H9 (cell line): ENCODE measurements at regions not wholly inside any gene's neighbourhood (a gene's known extent, or its start where the extent isn't known, plus 50 kb on each side); places are given as distances from the start of the nearest gene placed in this dataset.
"Not testable (repeated sequence)": the region's sequence is repeated elsewhere in the genome, so short reads cannot be mapped to it uniquely, and the experiment has no call there.

Experiments
- DNase-seq: peaks from one replicate; pipeline ENCODE4 v3.0.0-alpha.2; 2017
- H2AFZ ChIP-seq: one replicate; pipeline ENCODE4 v1.6.1; 2013; ENCODE audit warnings: mild to moderate bottlenecking, low read length, control low read depth, moderate library complexity
- H2AK5ac ChIP-seq: 2 replicates; pipeline ENCODE4 v1.6.1; 2013; ENCODE audit warnings: low read length, control low read depth, mixed read lengths; ENCODE audit not compliant: insufficient read length
- H2BK120ac ChIP-seq: one replicate; pipeline ENCODE4 v1.6.1; 2013; ENCODE audit warnings: low read depth, mild to moderate bottlenecking, low read length, control low read depth, inconsistent platforms; ENCODE audit not compliant: poor library complexity, severe bottlenecking
- H2BK12ac ChIP-seq: 2 replicates; pipeline ENCODE4 v1.6.1; 2013; ENCODE audit warnings: low read length, control low read depth, mixed read lengths, low read depth; ENCODE audit not compliant: insufficient read length
- H2BK15ac ChIP-seq: 2 replicates; pipeline ENCODE4 v1.6.1; 2013; ENCODE audit warnings: low read depth, low read length, control low read depth
- H2BK20ac ChIP-seq: one replicate; pipeline ENCODE4 v1.6.1; 2013; ENCODE audit warnings: low read depth, mild to moderate bottlenecking, low read length, control low read depth, inconsistent platforms; ENCODE audit not compliant: poor library complexity, severe bottlenecking
- H2BK5ac ChIP-seq: 2 replicates; pipeline ENCODE4 v1.6.1; 2013; ENCODE audit warnings: low read length, control low read depth, mixed read lengths; ENCODE audit not compliant: insufficient read length
- H3K14ac ChIP-seq: 2 replicates; pipeline ENCODE4 v1.6.1; 2013; ENCODE audit warnings: low read length, control low read depth; ENCODE audit not compliant: insufficient read depth
- H3K18ac ChIP-seq: 2 replicates; pipeline ENCODE4 v1.6.1; 2013; ENCODE audit warnings: low read depth, mild to moderate bottlenecking, mixed read lengths, low read length, control low read depth; ENCODE audit not compliant: insufficient read length
- H3K23ac ChIP-seq: 2 replicates; pipeline ENCODE4 v1.6.1; 2013; ENCODE audit warnings: low read length, control low read depth, mixed read lengths, low read depth; ENCODE audit not compliant: insufficient read length
- H3K23me2 ChIP-seq: 2 replicates; pipeline ENCODE4 v1.6.1; 2013; ENCODE audit warnings: low read depth, mild to moderate bottlenecking, mixed read lengths, low read length, control low read depth; ENCODE audit not compliant: insufficient read length, poor library complexity, severe bottlenecking
- H3K27ac ChIP-seq: 2 replicates; pipeline ENCODE4 v1.5.1; 2013; ENCODE audit warnings: low read length, control low read depth, mixed read lengths, low read depth; ENCODE audit not compliant: insufficient read length
- H3K27me3 ChIP-seq: 2 replicates; pipeline ENCODE4 v1.6.1; 2013; ENCODE audit warnings: low read length, control low read depth, inconsistent platforms; ENCODE audit not compliant: insufficient read depth
- H3K4ac ChIP-seq: 2 replicates; pipeline ENCODE4 v1.6.1; 2013; ENCODE audit warnings: low read depth, mild to moderate bottlenecking, control low read depth, inconsistent platforms, low read length, moderate library complexity
- H3K4me1 ChIP-seq: 2 replicates; pipeline ENCODE4 v1.6.1; 2013; ENCODE audit warnings: low read length, control low read depth, inconsistent platforms; ENCODE audit not compliant: insufficient read depth
- H3K4me2 ChIP-seq: 2 replicates; pipeline ENCODE4 v1.6.1; 2013; ENCODE audit warnings: low read length, control low read depth, mixed read lengths; ENCODE audit not compliant: insufficient read length, insufficient read depth
- H3K56ac ChIP-seq: 2 replicates; pipeline ENCODE4 v1.6.1; 2013; ENCODE audit warnings: low read depth, mild to moderate bottlenecking, mixed read lengths, low read length, control low read depth; ENCODE audit not compliant: insufficient read length
- H3K79me1 ChIP-seq: 2 replicates; pipeline ENCODE4 v1.6.1; 2013; ENCODE audit warnings: low read depth, mild to moderate bottlenecking, moderate library complexity, low read length, control low read depth, inconsistent platforms; ENCODE audit not compliant: insufficient read depth, poor library complexity, severe bottlenecking
- H3K79me2 ChIP-seq: 2 replicates; pipeline ENCODE4 v1.6.1; 2013; ENCODE audit warnings: low read length, control low read depth, inconsistent platforms; ENCODE audit not compliant: insufficient read depth
- H3K9ac ChIP-seq: 2 replicates; pipeline ENCODE4 v1.6.1; 2013; ENCODE audit warnings: low read length, control low read depth, mixed read lengths; ENCODE audit not compliant: insufficient read length; ENCODE audit errors: extremely low read depth
- H3K9me3 ChIP-seq: one replicate; pipeline ENCODE4 v1.6.1; 2013; ENCODE audit warnings: low read depth, low read length, inconsistent platforms; ENCODE audit not compliant: control insufficient read depth
- H3T11ph ChIP-seq: one replicate; pipeline ENCODE4 v1.6.1; 2013; ENCODE audit warnings: mild to moderate bottlenecking, low read length, control low read depth, inconsistent platforms
- H4K20me1 ChIP-seq: one replicate; pipeline ENCODE4 v1.6.1; 2013; ENCODE audit not compliant: control insufficient read depth, insufficient read length, insufficient read depth
- H4K5ac ChIP-seq: 2 replicates; pipeline ENCODE4 v1.6.1; 2013; ENCODE audit warnings: low read depth, mild to moderate bottlenecking, mixed read lengths, low read length, control low read depth; ENCODE audit not compliant: insufficient read length
- H4K8ac ChIP-seq: replicated peaks from 2 replicates; pipeline ENCODE4 v1.6.1; 2013; ENCODE audit warnings: low read length, control low read depth, mixed read lengths, low read depth; ENCODE audit not compliant: insufficient read length
- H4K91ac ChIP-seq: 2 replicates; pipeline ENCODE4 v1.6.1; 2013; ENCODE audit warnings: low read depth, mild to moderate bottlenecking, moderate library complexity, mixed read lengths, low read length, control low read depth; ENCODE audit not compliant: insufficient read length
- H3K27ac Mint-ChIP-seq, 3 experiments: 2 replicates in 2 of 3; 3 replicates in 1 of 3; pipeline ENCODE4 v1.8.0; 2020 to 2021; ENCODE audit warnings: mixed read lengths in 3 of 3, mild to moderate bottlenecking in 1 of 3, moderate library complexity in 1 of 3
- H3K27me3 Mint-ChIP-seq: 2 replicates; pipeline ENCODE4 v1.8.0; 2021; ENCODE audit warnings: low read depth, mild to moderate bottlenecking, moderate library complexity, mixed read lengths
- H3K36me3 Mint-ChIP-seq, 3 experiments: 2 replicates in 2 of 3; 3 replicates in 1 of 3; pipeline ENCODE4 v1.8.0; 2020 to 2021; ENCODE audit warnings: low read depth in 3 of 3, mixed read lengths in 3 of 3; ENCODE audit not compliant: insufficient read depth in 1 of 3
- H3K4me1 Mint-ChIP-seq, 2 experiments: 2 replicates each; pipeline ENCODE4 v1.8.0; 2020; ENCODE audit warnings: mixed read lengths in 2 of 2
- H3K4me3 Mint-ChIP-seq, 2 experiments: 2 replicates in 1 of 2; 3 replicates in 1 of 2; pipeline ENCODE4 v1.8.0; 2020 to 2021; ENCODE audit warnings: mild to moderate bottlenecking in 2 of 2, mixed read lengths in 2 of 2, moderate library complexity in 1 of 2
- H3K9me3 Mint-ChIP-seq, 2 experiments: 2 replicates in 1 of 2; 3 replicates in 1 of 2; pipeline ENCODE4 v1.8.0; 2020; ENCODE audit warnings: mild to moderate bottlenecking in 2 of 2, mixed read lengths in 2 of 2, moderate library complexity in 1 of 2
- WGBS: extraction: QIAGEN DNeasy Blood & Tissue Kit; methylation state at CpG from one replicate; pipeline ENCODE4 v1.1.7; 2013; ENCODE audit warnings: missing lambda C conversion rate, low lambda C conversion rate, mixed read lengths; ENCODE audit not compliant: insufficient read length; ENCODE audit errors: extremely low coverage; 5-methylcytosine and 5-hydroxymethylcytosine counted together

DNA sequence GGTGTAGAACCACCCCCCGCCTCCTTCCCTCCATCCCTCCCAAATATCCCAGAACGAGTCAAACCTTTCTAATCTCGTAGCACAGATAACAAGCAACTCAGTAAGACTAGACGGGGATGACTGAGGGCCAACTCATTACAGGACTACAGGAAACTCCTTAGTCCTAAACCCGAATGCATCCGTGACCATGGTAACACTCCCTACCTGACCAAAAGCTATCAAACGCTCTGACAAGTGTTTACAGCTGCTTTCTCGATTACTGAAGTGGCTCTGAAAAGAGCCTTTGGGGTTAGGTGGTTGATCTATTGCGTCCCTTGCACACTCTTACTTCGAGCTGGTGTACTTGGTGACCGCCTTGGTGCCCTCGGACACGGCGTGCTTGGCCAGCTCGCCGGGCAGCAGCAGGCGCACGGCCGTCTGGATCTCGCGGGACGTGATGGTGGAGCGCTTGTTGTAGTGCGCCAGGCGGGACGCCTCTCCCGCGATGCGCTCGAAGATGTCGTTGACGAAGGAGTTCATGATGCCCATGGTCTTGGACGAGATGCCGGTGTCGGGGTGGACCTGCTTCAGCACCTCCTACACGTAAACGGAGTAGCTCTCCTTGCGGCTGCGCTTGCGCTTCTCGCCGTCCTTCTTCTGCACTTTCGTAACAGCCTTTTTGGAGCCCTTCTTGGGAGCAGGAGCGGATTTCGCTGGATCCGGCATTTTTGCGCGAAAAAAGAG is 67.7 kb downstream of the FAM72C start:
- H3K23ac ChIP-seq, DNase-seq, H3K27me3 Mint-ChIP-seq, H4K8ac ChIP-seq, H3K27ac ChIP-seq, H2AK5ac ChIP-seq, H2AFZ ChIP-seq, H3K4me1 Mint-ChIP-seq, H2BK15ac ChIP-seq, H3K4me3 Mint-ChIP-seq, H3T11ph ChIP-seq, H3K4me1 ChIP-seq, H3K4ac ChIP-seq, H3K4me2 ChIP-seq, H3K79me2 ChIP-seq, H3K27me3 ChIP-seq, H2BK5ac ChIP-seq, H4K20me1 ChIP-seq, H2BK20ac ChIP-seq, H3K23me2 ChIP-seq, H3K18ac ChIP-seq, H3K27ac Mint-ChIP-seq, H2BK12ac ChIP-seq, H2BK120ac ChIP-seq, H3K56ac ChIP-seq, H3K9me3 ChIP-seq, H3K14ac ChIP-seq, H4K91ac ChIP-seq, H4K5ac ChIP-seq, H3K9ac ChIP-seq, H3K36me3 Mint-ChIP-seq, H3K79me1 ChIP-seq, H3K9me3 Mint-ChIP-seq: not testable (repeated sequence)
- no CpG with 5 or more reads among the region's 48 CpGs for WGBS

DNA sequence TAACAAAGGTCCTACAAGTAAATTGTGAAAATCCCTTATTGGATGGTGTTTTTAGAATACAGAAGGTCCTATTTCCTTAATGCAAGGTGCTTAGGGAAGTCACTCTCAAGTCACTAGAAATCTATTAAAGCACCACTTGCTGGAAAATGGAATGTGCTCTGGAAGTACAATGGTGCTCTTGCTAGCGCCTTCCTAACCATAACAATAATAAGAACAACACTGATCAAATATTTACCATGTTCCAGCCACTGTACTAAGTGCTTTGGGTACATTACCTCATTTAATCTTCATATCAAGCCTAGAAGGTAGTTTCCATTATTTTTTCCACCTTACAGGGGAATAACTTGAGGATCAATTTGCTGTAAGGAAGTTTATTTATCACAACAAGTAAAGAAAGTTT is 75.4 kb downstream of the FAM72C start:
- H3K4me3 Mint-ChIP-seq, H3K4me2 ChIP-seq, H3K27me3 ChIP-seq, H3K23ac ChIP-seq, H3K79me2 ChIP-seq, H3K9ac ChIP-seq, H2BK20ac ChIP-seq, H2BK15ac ChIP-seq, H3K79me1 ChIP-seq, H3K27ac Mint-ChIP-seq, H3K27ac ChIP-seq, DNase-seq, H2AFZ ChIP-seq, H3K4me1 Mint-ChIP-seq, H2BK12ac ChIP-seq, H4K5ac ChIP-seq, H3K4me1 ChIP-seq, H3K23me2 ChIP-seq, H3K27me3 Mint-ChIP-seq, H3K36me3 Mint-ChIP-seq, H2AK5ac ChIP-seq, H4K8ac ChIP-seq, H3K56ac ChIP-seq, H3T11ph ChIP-seq, H3K4ac ChIP-seq, H2BK5ac ChIP-seq, H3K18ac ChIP-seq, H3K14ac ChIP-seq, H3K9me3 ChIP-seq, H4K91ac ChIP-seq, H2BK120ac ChIP-seq, H4K20me1 ChIP-seq: not testable (repeated sequence)
- peaks cover 14 to 16% of the 10 kb centered on the region in 2 experiments for H3K9me3 Mint-ChIP-seq
- no CpG with 5 or more reads among the region's 1 CpG for WGBS
